Activated CD4-positive, alpha-beta T cell treated with anti-CD3 and anti-CD28 coated beads for 1 hour (primary cell): ENCODE measurements at regions not wholly inside any gene's neighbourhood (a gene's known extent, or its start where the extent isn't known, plus 50 kb on each side); places are given as distances from the start of the nearest gene placed in this dataset.
A peak's percentile ranks its signal among the peaks of the same experiment; 100 is the strongest.
"Not testable (repeated sequence)": the region's sequence is repeated elsewhere in the genome, so short reads cannot be mapped to it uniquely, and the experiment has no call there.

Experiments used
- DNase-seq: peaks from one replicate; pipeline ENCODE4 v3.0.0-alpha.2; 2020

DNA sequence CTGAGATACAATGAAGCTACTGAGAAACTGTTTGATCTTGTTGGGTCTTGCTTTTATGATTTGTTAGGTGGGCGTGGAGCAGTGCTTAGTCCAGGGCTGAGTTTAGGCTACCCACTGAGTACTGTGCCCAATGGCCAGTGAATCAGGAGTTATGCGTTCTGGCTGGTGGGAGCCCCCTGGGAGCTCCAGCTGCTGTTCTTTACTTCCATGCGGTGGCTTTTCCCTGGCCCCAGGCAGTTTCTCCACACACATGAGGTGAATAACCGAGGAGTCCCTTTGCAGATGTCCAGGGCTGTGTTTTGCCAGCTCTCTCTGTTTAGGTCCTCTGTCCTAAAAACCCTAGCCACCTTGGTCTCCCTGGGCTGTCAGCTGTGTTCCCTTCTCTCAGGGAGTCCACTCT is 106.5 kb downstream of the KLF13 start:
- no peak for DNase-seq

DNA sequence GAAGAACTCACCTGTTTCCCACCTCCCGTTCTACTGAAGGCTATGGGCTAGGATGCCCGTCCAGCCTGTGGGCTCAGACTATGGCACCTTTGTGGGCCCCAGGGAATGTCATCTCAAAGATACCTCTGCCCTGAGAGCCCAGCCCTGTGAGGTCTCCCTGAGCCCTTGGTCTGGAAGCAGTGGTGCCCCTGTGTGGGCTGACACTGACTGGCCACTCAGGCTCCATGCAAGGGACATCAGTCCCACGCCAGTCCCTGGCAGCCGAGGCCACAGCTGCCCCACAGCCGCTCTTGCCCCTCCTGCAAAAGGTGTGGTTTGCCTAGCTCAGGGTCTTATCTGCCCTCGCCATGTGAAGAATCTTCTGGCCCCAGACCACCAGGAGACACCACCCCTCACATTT is 106.9 kb downstream of the KLF13 start:
- DNase-seq = no peak

DNA sequence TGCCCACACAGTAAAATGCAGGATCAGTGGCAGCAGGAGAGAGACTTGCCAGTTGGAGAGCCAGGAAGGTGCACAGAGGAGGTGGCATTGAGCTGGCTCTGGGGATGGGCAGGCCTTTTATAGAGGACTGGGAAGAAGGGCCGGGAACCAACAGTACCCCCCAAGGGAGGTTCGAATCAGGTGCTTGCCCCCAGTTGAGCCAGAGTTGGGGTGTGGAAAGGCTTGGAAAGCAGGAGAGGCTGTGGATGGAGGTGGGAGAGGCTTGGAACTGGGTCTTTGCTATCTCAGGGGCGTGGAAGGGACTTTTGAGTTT is 107.6 kb downstream of the KLF13 start:
- DNase-seq = no peak

GRCh38 chr15:31434588-31435260 is 108.1 kb downstream of the KLF13 start:
- DNase-seq = peak; percentile 64

GRCh38 chr15:31435261-31435911 is 108.8 kb downstream of the KLF13 start:
- DNase-seq = peak; percentile 61

DNA sequence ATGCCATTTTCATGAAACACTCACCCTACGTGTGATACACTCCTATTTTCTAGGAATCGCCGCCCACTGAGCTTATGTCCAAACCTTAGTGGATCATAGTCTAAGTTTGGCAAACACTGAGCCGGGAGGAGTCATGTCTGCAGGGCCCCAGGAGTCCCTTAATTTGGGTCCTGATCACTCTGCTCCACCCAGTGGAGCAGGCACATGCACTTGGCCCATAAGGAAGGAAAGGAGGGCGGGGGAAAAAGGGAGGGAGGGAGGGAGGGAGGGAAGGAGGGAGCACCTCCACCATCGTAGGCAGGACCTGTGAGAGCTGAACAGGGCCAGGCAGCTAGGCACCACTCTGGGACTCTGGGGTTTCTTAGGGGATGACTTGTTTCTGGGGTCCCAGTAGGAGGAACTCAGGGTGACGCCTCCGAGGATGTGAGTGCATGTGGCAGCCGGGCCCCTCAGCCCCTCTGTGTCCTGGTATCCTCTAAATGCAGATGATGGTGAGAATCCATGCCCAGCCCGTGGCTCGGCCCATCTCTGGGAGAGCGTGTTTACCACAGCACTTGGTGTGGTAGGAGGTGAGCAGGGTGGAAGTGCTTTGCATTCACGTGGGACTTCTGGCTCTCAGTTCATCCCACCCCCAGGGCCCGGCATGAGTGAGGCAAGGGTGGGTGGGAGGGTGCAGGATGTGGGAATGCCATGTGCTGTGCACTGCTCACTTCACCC is 109.4 kb downstream of the KLF13 start:
- no peak for DNase-seq

DNA sequence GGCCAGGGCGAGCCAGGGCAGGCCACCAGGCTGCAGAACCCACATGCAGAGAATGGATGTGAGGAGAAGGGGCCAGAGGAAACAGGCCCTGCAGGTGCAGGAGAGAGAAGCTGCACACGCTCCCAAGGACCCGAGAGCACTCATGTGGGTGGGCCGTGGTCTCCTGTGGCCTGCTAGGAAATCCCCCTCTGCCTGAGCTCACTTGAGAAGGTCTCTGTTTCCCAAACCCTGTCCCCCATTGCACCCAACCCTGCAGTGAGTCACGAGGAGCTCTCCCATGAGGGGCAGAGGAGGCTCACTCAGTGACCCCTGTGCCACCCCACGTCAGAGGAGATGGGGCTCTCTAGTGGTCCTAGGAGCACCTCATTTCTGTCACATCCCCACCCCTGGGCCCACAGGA is 111.1 kb downstream of the KLF13 start:
- DNase-seq = no peak

GRCh38 chr15:31438601-31439265 is 112.1 kb downstream of the KLF13 start:
- no peak for DNase-seq

- DNase-seq = no peak
Observed at GRCh38 chr15:31439328-31439727, 112.7 kb downstream of the KLF13 start.

GRCh38 chr15:31440216-31440615 is 113.6 kb downstream of the KLF13 start:
- DNase-seq = not testable (repeated sequence)

DNA sequence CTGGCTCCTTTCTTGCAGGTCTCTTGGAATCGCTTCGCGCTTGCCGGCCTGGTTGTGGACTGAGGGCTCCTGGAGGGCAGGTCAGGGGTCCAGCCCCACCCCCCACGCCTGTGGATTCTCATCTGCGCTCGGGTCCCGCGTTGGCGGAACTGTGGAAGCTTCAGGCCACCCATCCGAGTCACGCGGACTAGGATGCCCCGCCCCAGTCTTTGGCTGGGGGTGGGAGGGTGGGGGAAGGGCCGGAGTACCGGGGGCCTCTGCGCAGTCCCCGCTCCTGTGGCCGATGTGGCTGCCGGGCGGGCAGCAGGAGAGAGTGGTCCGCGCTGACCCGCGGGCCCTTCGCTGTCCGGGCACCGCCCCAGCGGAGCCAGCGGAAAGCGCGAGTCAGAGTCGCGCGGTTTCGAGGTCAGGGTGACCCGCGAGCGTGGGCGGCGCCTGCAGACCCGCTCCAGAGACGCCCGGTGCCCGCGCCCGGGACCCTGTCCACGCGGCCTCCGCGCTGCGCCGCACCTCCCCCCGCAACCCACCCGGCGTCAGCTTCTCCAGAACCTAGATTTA is 114.2 kb downstream of the KLF13 start:
- peak; percentile 26 for DNase-seq

GRCh38 chr15:31442226-31442625 is 115.6 kb downstream of the KLF13 start:
- no peak for DNase-seq

DNA sequence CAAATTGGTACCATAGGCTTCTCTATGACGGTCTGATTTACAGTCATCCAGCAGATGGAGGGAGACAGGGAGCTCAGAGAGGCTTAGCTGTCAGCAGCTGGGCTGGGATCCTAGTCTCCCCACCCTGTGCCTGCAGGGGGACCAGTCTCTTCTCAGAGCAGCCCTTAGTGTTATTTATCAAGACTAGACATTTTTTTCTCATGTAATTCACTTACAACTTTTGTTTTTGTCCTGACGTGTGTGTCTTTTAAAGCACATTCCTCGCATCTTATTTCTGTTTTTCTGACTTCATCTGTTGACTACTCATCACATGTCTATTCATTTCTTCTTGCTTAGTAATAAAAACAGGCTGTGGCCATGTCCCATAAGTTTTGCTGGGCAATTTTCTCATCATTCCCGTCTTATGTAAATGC is 116.1 kb downstream of the KLF13 start:
- DNase-seq = no peak

GRCh38 chr15:31444844-31445243 is 118.2 kb downstream of the KLF13 start:
- no peak for DNase-seq

DNA sequence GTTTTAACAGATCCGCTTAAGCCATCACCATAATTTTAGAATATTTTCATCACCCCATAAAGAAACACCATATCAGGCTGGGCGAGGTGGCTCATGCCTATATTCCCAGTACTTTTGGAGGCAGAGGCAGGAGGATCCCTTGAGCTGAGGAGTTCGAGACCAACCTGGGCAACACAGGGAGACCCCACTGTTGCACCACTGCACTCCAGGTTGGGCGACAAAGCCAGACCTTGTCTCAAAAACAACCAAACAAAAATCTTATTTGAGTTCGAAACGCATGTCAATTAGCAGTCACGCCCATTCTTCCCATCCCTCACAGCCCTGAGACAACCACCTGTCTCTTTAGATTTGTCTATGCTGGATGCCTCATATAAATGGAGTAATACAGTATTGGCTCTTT is 119.9 kb downstream of the KLF13 start:
- no peak for DNase-seq

DNA sequence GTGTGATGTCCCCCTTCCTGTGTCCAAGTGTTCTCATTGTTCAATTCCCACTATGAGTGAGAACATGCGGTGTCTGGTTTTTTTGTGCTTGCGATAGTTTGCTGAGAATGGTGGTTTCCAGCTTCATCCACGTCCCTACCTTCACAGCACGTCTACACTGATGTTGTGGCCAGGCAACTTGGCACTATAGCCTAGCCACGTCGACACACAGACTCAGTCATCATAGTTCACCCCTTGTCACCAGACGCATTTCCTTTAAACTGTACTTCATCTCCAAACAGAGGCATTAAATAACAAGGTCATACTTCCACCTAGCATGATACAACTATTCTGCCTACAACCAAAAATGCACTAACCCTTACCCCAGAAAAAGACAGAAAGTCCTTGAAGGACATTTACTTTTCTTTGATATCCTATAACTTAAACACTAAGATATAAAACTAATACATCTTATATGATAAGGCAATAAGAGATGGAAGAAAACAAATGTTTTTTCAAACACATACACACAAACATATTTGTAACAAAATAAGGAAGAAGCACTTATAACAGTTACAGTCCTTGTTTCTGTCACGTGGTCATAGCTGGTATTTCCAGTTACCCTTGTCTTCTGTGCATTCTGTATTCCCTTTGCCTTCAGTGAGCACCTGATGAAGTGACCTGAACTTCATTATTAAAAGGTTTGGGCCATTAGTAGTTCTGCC is 121.4 kb downstream of the KLF13 start:
- DNase-seq = no peak

DNA sequence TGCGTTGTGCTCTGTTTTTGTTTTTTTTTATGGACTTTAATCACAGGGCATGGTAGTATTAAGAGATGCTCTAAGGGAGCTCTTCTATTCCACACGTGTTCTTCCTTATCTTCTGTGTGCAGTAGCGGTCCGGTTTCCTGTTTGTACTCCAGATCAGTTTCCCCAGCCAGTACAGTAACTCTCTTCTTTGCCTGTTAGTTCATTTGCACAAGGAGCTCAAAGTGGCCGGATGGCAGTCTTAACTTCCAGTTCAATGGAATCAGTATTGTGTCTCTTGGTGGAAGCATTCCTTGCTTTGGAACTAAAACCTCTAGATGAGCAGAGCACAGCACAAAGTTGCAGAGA is 122.0 kb downstream of the KLF13 start:
- DNase-seq = no peak

DNA sequence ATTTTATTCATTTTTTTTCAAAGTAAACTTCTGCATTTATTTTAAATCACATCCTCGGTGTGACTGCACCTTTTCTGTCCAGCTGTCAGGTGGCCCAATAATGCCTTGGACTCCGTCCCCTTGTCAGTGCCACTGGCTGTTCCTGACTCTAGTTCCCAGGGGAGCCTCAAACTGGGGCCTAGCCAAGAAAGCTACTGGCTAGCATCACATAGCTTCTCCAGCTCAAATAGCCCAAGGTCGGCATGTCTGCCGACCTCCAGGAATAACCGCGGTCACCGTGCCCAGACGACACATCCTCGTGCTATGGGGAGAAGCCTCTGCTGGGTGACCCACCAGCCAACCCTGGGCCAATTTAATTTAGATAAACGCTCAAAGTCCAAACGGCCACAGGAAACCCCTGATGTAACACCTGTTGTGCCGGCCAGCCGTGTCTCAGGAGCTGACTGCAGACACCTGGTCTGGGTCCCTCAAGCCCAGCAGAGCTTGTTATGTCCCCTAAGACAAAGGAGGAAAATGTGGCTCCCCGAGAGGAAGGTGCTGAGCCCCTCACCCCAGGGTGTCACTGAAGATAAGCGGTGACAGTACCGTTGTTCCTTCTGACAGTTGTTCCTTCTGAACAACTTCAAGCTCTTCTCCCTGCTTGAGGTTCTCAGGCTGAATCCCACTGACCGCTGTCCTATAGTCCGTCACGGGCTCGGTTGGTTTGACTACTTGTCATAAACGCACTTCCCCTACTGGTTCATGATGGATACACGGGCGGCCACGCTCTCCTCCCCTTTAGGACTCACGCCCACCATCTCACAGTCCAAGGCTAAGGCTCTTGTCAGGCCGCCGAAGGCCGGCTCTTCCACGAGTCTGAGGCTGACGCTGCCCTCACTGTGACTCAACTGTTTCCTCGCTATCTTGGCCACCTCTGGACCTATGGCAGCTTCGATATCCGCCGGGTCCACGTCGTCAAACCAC is 126.2 kb downstream of the KLF13 start:
- no peak for DNase-seq

- DNase-seq = no peak
Observed at GRCh38 chr15:31453558-31454318, 127.1 kb downstream of the KLF13 start.

DNA sequence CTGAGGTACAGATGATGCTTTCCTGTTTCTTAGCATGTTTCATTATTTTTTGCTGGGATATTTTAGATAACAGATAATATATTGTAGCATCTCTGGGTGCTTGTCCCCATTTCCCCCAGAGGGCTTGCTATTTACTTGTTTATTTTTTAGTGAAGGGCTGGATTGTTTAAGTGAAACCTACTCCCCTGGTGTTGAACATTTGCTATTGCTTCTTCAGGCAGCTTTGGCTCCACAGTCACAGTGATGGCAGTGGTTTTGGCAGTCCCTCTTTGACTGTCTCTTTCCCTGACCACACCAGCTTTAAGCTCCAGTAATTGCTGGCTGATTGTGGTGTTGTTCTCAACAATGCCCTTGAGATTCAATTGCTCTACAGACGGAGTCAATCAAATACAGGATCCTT is 128.9 kb downstream of the KLF13 start:
- DNase-seq = no peak
